Stimulated activated effector memory CD8-positive, alpha-beta T cell treated with anti-CD3 and anti-CD28 coated beads, Interleukin-12 subunit alpha, Interleukin-12 subunit beta, amount 100 ng/mL, for 72 hours (primary cell): ENCODE measurements at regions not wholly inside any gene's neighbourhood (a gene's known extent, or its start where the extent isn't known, plus 50 kb on each side); places are given as distances from the start of the nearest gene placed in this dataset.
"Not testable (repeated sequence)": the region's sequence is repeated elsewhere in the genome, so short reads cannot be mapped to it uniquely, and the experiment has no call there.

Experiments
- ATAC-seq: fragments of 150-1000 bp; cut with Tn5 transposase; 2 replicates; pipeline ENCODE4 v1.10.0; 2021
- DNase-seq, 2 donors: peaks; one replicate each; pipeline ENCODE4 v3.0.0; 2021 to 2022; ENCODE audit warnings: low spot score in 2 of 2
- H3K27ac Mint-ChIP-seq: one replicate; pipeline ENCODE4 v1.8.0; 2022; ENCODE audit warnings: mild to moderate bottlenecking, mixed read lengths
- H3K36me3 Mint-ChIP-seq: one replicate; pipeline ENCODE4 v1.8.0; 2022; ENCODE audit warnings: mild to moderate bottlenecking, mixed read lengths
- H3K4me1 Mint-ChIP-seq: one replicate; pipeline ENCODE4 v1.8.0; 2022; ENCODE audit warnings: mixed read lengths
- H3K4me3 Mint-ChIP-seq: one replicate; pipeline ENCODE4 v1.8.0; 2022; ENCODE audit warnings: mild to moderate bottlenecking, mixed read lengths
- H3K9me3 Mint-ChIP-seq: one replicate; pipeline ENCODE4 v1.8.0; 2022; ENCODE audit warnings: mixed read lengths

- DNase-seq (no peak), ATAC-seq (no peak)
- H3K27ac Mint-ChIP-seq: no peak overlapping the region
- no peaks in the 10 kb centered on the region for H3K4me1 Mint-ChIP-seq
- H3K4me3 Mint-ChIP-seq: no peak overlapping the region
- H3K9me3 Mint-ChIP-seq: peaks cover 7% of the 10 kb centered on the region
- H3K36me3 Mint-ChIP-seq: no peaks in the 10 kb centered on the region
Observed at GRCh38 chr2:240191001-240191400, 50.5 kb upstream of the OTOS start.

GRCh38 chr2:240192661-240193060, 52.2 kb upstream of the OTOS start:
- Mint-ChIP-seq H3K27ac (no peak overlapping the region), H3K36me3 (no peaks in the 10 kb centered on the region), H3K4me1 (no peaks in the 10 kb centered on the region), H3K9me3 (peaks cover 6% of the 10 kb centered on the region), H3K4me3 (no peak overlapping the region)
- DNase-seq (no peak), ATAC-seq (no peak)

GRCh38 chr2:240194341-240194762, 53.9 kb upstream of the OTOS start:
- not testable (repeated sequence) for DNase-seq, H3K9me3 Mint-ChIP-seq, H3K36me3 Mint-ChIP-seq, H3K27ac Mint-ChIP-seq, H3K4me3 Mint-ChIP-seq, ATAC-seq, H3K4me1 Mint-ChIP-seq

GRCh38 chr2:240195316-240195861, 54.9 kb upstream of the OTOS start:
- no peak overlapping the region for H3K4me3 Mint-ChIP-seq
- no peaks in the 10 kb centered on the region for H3K36me3 Mint-ChIP-seq
- H3K9me3 Mint-ChIP-seq: no peaks in the 10 kb centered on the region
- no peak for DNase-seq
- no peaks in the 10 kb centered on the region for H3K4me1 Mint-ChIP-seq
- ATAC-seq: no peak
- H3K27ac Mint-ChIP-seq: no peak overlapping the region

GRCh38 chr2:240196716-240197461, 56.4 kb upstream of the OTOS start:
- Mint-ChIP-seq H3K27ac (no peak overlapping the region), H3K4me1 (peaks cover 6% of the 10 kb centered on the region), H3K36me3 (no peaks in the 10 kb centered on the region), H3K9me3 (no peaks in the 10 kb centered on the region), H3K4me3 (no peak overlapping the region)
- ATAC-seq: peak; percentile 29
- no peak for DNase-seq

DNA sequence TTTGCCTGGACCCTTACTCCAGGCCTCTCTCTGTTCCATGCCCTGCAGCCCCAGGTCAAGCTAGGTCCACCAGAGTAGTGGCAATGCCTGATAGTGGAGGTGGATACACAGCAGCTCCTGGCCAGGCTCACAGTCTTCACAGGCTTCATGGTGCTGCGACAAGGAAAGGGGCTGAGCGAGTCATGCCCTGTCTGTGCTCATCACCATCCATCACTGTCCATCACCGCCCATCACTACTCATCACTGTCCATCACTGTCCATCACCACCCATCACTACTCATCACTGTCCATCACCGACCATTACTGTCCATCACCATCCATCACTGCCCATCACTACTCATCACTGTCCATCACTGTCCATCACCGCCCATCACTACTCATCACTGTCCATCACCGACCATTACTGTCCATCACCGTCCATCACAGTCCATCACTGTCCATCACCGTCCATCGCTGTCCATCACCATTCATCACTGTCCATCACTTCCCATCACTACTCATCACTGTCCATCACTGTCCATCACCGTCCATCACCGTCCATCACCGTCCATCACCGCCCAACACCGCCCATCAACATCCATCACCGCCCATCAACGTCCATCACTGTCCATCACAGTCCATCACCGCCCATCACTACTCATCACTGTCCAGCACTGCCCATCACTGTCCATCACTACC, 57.1 kb upstream of the OTOS start:
- Mint-ChIP-seq H3K9me3 (no peaks in the 10 kb centered on the region), H3K4me3 (no peak overlapping the region), H3K27ac (no peak overlapping the region), H3K4me1 (peaks cover 6% of the 10 kb centered on the region), H3K36me3 (no peaks in the 10 kb centered on the region)
- ATAC-seq (no peak), DNase-seq (no peak)

GRCh38 chr2:240198226-240198625, 57.8 kb upstream of the OTOS start:
- Mint-ChIP-seq H3K4me1 (peaks cover 6% of the 10 kb centered on the region), H3K9me3 (no peaks in the 10 kb centered on the region), H3K36me3 (no peaks in the 10 kb centered on the region), H3K4me3 (no peak overlapping the region), H3K27ac (no peak overlapping the region)
- DNase-seq: no peak
- no peak for ATAC-seq

DNA sequence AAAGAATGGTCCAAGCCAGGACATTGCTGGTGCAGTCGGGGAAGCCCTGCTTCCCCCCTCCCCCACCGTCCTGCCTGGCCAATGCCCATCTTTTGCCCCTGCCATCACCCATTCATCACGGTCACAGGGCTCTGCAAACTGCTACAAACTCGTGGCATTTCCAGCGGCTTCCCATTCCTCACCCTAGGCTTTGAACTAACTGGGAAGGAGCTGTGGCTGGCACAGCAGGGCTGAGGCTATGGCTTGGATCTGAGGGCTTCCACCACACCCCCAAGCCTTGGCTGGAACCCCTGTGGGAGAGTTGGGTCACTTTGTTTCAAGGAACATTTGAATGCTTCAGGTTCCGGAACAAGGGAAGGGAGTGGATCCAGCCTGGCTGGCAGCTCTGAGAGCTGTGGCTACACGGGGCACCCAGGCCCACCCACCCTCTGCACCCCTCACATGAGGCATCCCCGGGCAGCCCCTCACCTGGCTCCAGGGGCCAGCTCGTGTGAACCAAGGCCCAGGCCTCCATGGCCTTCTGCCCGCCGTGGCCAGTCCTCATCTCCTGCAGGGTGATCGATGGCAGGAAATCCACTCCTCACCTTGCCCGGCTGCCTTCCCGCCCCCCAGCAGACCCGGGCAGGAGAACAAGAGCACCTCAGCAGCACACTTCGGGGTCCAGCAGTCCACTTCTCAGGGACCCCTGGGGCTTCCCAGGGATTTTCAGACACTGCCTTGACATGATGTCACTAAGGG, 58.8 kb upstream of the OTOS start:
- DNase-seq (no peak), ATAC-seq (no peak)
- no peaks in the 10 kb centered on the region for H3K36me3 Mint-ChIP-seq
- H3K27ac Mint-ChIP-seq: no peak overlapping the region
- no peaks in the 10 kb centered on the region for H3K9me3 Mint-ChIP-seq
- H3K4me3 Mint-ChIP-seq: no peak overlapping the region
- H3K4me1 Mint-ChIP-seq: peaks cover 6% of the 10 kb centered on the region

DNA sequence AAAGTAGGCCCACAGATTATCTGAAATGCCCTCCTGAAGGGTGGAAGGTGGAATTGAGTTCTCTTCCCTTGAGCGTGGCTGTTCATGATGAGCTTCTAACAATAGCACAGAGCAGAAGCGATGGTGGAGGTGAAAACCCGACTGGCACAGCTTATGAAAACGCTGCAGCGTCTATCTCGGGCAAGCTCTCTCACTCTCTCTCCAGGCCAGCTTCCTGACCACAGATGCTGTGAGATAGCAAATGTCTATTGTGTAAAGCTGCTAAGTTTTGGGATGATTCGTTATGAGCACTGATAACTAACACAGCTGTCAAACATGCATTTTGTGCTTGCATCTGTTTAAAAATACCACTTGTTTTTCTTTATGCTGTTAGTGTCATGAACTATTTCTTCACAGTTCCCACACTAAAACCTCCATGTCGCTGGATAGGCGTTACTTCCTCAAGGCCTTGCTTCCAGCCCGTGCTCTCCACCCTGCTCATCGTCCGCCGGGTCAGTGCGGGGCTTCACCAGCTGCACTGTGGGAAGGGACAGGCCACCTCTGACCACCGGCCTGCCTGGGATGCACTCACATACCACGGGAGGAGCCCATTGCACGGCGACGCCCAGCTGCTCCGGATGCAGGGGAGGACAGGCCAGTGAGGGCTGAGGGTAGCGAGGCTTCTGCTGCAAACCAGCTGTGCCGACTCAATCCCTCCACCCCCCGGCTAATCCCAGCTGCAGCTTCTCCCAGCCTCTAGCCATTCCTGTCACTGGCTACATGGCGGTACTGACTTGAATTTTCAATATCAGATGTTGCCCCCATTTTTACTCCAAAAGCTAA, 60.0 kb upstream of the OTOS start:
- no peaks in the 10 kb centered on the region for H3K36me3 Mint-ChIP-seq
- H3K4me1 Mint-ChIP-seq: peaks cover 16% of the 10 kb centered on the region
- no peak overlapping the region for H3K4me3 Mint-ChIP-seq
- no peak for DNase-seq
- ATAC-seq: no peak
- no peaks in the 10 kb centered on the region for H3K9me3 Mint-ChIP-seq
- no peak overlapping the region for H3K27ac Mint-ChIP-seq

DNA sequence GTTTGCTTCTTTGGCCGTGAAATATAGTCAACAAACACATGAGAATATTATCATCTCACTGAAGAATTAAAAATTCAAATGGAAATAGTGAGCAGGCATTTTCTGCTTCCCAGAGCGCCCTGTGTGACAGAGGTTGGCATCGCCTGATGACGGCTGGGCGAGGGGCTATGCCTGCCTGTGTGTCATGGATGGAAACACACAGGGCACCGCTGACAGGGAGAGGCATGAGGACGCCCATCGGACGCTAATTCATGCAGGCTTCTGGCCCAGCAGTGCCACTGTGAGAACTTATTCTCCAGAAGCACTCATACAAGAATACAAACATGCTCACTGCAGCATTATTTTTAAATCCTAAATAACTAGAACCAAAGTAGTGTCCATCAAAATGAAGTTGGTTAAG, 61.4 kb upstream of the OTOS start:
- Mint-ChIP-seq H3K36me3 (no peaks in the 10 kb centered on the region), H3K4me3 (no peak overlapping the region), H3K9me3 (peaks cover 2% of the 10 kb centered on the region), H3K27ac (no peak overlapping the region), H3K4me1 (peaks cover 18% of the 10 kb centered on the region)
- ATAC-seq: no peak
- DNase-seq: no peak

- ATAC-seq: no peak
- no peak overlapping the region for H3K4me3 Mint-ChIP-seq
- peaks cover 2% of the 10 kb centered on the region for H3K9me3 Mint-ChIP-seq
- H3K27ac Mint-ChIP-seq: no peak overlapping the region
- H3K4me1 Mint-ChIP-seq: peaks cover 18% of the 10 kb centered on the region
- no peak for DNase-seq
- H3K36me3 Mint-ChIP-seq: no peaks in the 10 kb centered on the region
Observed at GRCh38 chr2:240202586-240202985, 62.1 kb upstream of the OTOS start.

- Mint-ChIP-seq H3K9me3 (peaks cover 2% of the 10 kb centered on the region), H3K36me3 (no peaks in the 10 kb centered on the region), H3K4me1 (peaks cover 18% of the 10 kb centered on the region), H3K27ac (no peak overlapping the region), H3K4me3 (no peak overlapping the region)
- DNase-seq: no peak
- ATAC-seq: no peak
Observed at GRCh38 chr2:240203031-240203787, 62.8 kb upstream of the OTOS start.

DNA sequence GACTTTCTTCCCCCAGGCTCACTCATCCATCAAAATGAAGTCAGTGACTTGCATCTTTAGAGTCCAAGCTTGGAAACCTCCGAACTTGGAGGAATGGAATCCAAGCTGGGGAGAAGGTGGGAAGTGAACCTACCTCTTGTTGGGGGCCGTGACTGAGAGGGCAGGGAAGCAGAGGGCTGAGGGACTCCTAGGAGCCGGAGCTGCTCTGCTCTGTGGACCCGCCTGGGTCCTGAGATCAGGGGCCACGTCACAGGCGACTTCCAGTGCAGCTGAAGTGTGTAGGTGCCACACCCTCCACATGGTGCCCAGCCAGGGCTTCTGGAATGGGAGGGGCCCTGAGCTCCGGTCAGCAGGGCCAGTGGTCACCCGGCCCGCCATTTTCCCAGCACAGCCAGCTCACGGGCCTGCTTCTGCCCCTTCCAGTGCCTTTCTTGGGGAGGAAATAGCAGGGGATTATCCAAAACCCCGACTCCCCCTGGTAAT, 63.4 kb upstream of the OTOS start:
- Mint-ChIP-seq H3K36me3 (no peaks in the 10 kb centered on the region), H3K4me3 (no peak overlapping the region), H3K27ac (no peak overlapping the region), H3K9me3 (peaks cover 2% of the 10 kb centered on the region), H3K4me1 (peaks cover 18% of the 10 kb centered on the region)
- DNase-seq (no peak), ATAC-seq (no peak)
